ENCODE measurements at regions not wholly inside any gene's neighbourhood (a gene's known extent, or its start where the extent isn't known, plus 50 kb on each side); places are given as distances from the start of the nearest gene placed in this dataset.

- TF ChIP-seq CTCF (IDR thresholded peaks at IDR 0.05; ENCODE audit: low read depth, low read length, poor library complexity, severe bottlenecking) (no peak), EZH2phosphoT487 (IDR thresholded peaks at IDR 0.05; ENCODE audit: borderline replicate concordance, low read length) (no peak)
These were observed 96.8 kb downstream of the BDH1 start for GRCh38 chr3:197458906-197459470.
